ENCODE measurements at regions not wholly inside any gene's neighbourhood (a gene's known extent, or its start where the extent isn't known, plus 50 kb on each side); places are given as distances from the start of the nearest gene placed in this dataset.

DNA sequence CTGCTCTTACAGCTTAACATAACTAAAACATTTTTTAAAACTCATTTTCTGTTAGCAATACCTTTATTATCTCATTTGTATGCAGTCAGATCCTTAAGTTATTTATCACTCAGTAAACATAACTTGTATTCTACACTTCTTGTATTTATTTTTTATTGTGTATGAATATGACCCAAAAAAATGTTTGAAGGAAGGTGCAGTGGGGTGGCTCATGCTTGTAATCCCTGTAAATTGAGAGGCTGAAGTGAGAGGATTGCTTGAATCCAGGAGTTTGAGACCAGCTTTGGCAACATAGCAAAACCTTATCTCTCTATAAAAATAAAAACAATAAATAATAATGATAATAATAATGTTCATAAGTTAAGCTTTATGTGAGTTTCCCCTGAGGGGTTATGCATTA, 1004.8 kb downstream of the SLITRK5 start (continued):
- TF ChIP-seq, protein P1, sequence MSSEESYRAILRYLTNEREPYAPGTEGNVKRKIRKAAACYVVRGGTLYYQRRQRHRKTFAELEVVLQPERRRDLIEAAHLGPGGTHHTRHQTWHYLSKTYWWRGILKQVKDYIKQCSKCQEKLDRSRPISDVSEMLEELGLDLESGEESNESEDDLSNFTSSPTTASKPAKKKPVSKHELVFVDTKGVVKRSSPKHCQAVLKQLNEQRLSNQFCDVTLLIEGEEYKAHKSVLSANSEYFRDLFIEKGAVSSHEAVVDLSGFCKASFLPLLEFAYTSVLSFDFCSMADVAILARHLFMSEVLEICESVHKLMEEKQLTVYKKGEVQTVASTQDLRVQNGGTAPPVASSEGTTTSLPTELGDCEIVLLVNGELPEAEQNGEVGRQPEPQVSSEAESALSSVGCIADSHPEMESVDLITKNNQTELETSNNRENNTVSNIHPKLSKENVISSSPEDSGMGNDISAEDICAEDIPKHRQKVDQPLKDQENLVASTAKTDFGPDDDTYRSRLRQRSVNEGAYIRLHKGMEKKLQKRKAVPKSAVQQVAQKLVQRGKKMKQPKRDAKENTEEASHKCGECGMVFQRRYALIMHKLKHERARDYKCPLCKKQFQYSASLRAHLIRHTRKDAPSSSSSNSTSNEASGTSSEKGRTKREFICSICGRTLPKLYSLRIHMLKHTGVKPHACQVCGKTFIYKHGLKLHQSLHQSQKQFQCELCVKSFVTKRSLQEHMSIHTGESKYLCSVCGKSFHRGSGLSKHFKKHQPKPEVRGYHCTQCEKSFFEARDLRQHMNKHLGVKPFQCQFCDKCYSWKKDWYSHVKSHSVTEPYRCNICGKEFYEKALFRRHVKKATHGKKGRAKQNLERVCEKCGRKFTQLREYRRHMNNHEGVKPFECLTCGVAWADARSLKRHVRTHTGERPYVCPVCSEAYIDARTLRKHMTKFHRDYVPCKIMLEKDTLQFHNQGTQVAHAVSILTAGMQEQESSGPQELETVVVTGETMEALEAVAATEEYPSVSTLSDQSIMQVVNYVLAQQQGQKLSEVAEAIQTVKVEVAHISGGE (CRISPR knock-in tag; IDR thresholded peaks at IDR 0.05) = no peak

- no peaks in the 10 kb centered on the region for H3K4me1 ChIP-seq (replicated peaks in 1 of 2; ENCODE audit: control insufficient read depth in 2 of 2, insufficient read depth in 2 of 2, low read length in 2 of 2)
- WGBS (ENCODE audit: insufficient coverage, low coverage, missing lambda C conversion rate) = 0% methylated on average over 1 of the region's 2 CpGs
- ATAC-seq (no peak), FAIRE-seq (no peak), DNase-seq (ENCODE audit: extremely low read depth in 1 of 4, low spot score in 3 of 4) (no peak)
- H3K36me3 ChIP-seq (ENCODE audit: control insufficient read depth, insufficient read depth, low read length) = no peaks in the 10 kb centered on the region
- no peaks in the 10 kb centered on the region for H3K79me2 ChIP-seq (ENCODE audit: control insufficient read depth, insufficient read depth, low read length)
- H3K4me3 ChIP-seq = no peak overlapping the region
- TF ChIP-seq TFAM (CRISPR knock-in tag; conservative IDR thresholded peaks at IDR 0.05) (no peak), TFE3 (CRISPR knock-in tag; IDR thresholded peaks at IDR 0.05) (no peak), KAT2B (IDR thresholded peaks at IDR 0.05; ENCODE audit: low read depth, low read length) (no peak), HMG20B (CRISPR knock-in tag; IDR thresholded peaks at IDR 0.05) (no peak), CHCHD3 (CRISPR knock-in tag; IDR thresholded peaks at IDR 0.05) (no peak), ZNF431 (CRISPR knock-in tag; IDR thresholded peaks at IDR 0.05) (no peak), PHF20 (IDR thresholded peaks at IDR 0.05; ENCODE audit: partially characterized antibody) (no peak), SAFB2 (IDR thresholded peaks at IDR 0.05; ENCODE audit: borderline replicate concordance, low read depth, low read length, severe bottlenecking) (no peak)
- H2AFZ ChIP-seq (ENCODE audit: low read depth, low read length) = no peak overlapping the region
- ChIA-PET CTCF (ENCODE audit: low intra/inter-chr PET ratio) (no interaction called here), POLR2A (no interaction called here)
- H3K9me3 ChIP-seq (replicated peaks; ENCODE audit: control insufficient read depth, insufficient read depth, low read depth, low read length) = no peaks in the 10 kb centered on the region
- H3K9ac ChIP-seq (ENCODE audit: insufficient read depth in 1 of 2, low read depth in 2 of 2, low read length in 2 of 2) = no peak overlapping the region
- H3K4me2 ChIP-seq (ENCODE audit: insufficient read depth, low read length) = no peak overlapping the region
- in situ Hi-C loops (cut with MboI) = no loop called here
- BruUV-seq (replicated peaks) = no TSS peak
- no peaks in the 10 kb centered on the region for H3K9me1 ChIP-seq (ENCODE audit: control insufficient read depth, insufficient read depth, low read length)
- H3K27me3 ChIP-seq (ENCODE audit: control insufficient read depth in 2 of 2, insufficient read depth in 2 of 2, low read length in 2 of 2) = no peaks in the 10 kb centered on the region
- H4K20me1 ChIP-seq (replicated peaks; ENCODE audit: control insufficient read depth, insufficient read depth, low read length) = no peaks in the 10 kb centered on the region
- no peak overlapping the region for H3K27ac ChIP-seq (ENCODE audit: extremely low read depth, low read depth, low read length)
- intact Hi-C loops (cut with micrococcal nuclease) = no loop called here
Observed at GRCh38 chr13:88685459-88685858, 1014.3 kb downstream of the SLITRK5 start.

All from K562 (cell line).